ENCODE measurements at regions not wholly inside any gene's neighbourhood (a gene's known extent, or its start where the extent isn't known, plus 50 kb on each side); places are given as distances from the start of the nearest gene placed in this dataset.

GRCh38 chr4:128345650-128346049 is 58.0 kb upstream of the PGRMC2 start:
- ATAC-seq (ENCODE audit: poor library complexity) (no peak), DNase-seq (no peak)
- intact Hi-C loops (cut with DNase I), result no loop called here

- intact Hi-C loops (cut with DNase I), result no loop called here
- ATAC-seq (ENCODE audit: poor library complexity) (no peak), DNase-seq (no peak)
These were observed 55.1 kb upstream of the PGRMC2 start for GRCh38 chr4:128342762-128343161.

- ATAC-seq (ENCODE audit: poor library complexity), result no peak
- no peak for DNase-seq
- intact Hi-C loops (cut with DNase I), result no loop called here
These were observed 54.0 kb upstream of the PGRMC2 start for GRCh38 chr4:128341634-128342033.

- ATAC-seq (ENCODE audit: poor library complexity) (no peak), DNase-seq (no peak)
- intact Hi-C loops (cut with DNase I), result no loop called here
These were observed 51.2 kb upstream of the PGRMC2 start for GRCh38 chr4:128338634-128339355.

GRCh38 chr4:128337863-128338262 is 50.2 kb upstream of the PGRMC2 start:
- intact Hi-C loops (cut with DNase I), result no loop called here

More at GRCh38 chr4:128337863-128338262, 50.2 kb upstream of the PGRMC2 start:
- no peak for ATAC-seq (ENCODE audit: poor library complexity)
- DNase-seq, result no peak
